ENCODE measurements at regions not wholly inside any gene's neighbourhood (a gene's known extent, or its start where the extent isn't known, plus 50 kb on each side); places are given as distances from the start of the nearest gene placed in this dataset.

DNA sequence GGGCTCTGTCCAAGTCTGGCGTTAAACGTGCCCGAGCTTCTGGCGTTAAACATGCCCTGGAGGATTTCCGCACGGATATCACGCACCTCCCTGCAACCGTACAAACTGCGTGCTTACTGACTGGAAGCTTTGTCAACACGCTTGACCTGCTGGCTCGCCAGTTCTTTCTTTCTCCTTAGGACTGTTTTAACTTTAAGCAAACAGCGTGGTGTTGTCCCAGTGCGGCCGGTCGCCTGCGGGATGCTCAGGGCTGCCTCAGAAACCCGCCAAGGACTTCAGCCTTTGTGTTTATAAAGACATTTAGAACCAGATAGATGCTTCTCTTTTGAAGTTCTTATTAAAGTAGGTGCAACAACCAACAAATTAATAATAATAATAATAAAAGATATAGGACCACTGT lies 946.0 kb downstream of the RAB28 start:
- no peak for DNase-seq (ENCODE audit: low read depth)
- H3K4me3 ChIP-seq (ENCODE audit: control insufficient read depth, low read depth, low read length): no peak overlapping the region
- TF ChIP-seq, protein P1, sequence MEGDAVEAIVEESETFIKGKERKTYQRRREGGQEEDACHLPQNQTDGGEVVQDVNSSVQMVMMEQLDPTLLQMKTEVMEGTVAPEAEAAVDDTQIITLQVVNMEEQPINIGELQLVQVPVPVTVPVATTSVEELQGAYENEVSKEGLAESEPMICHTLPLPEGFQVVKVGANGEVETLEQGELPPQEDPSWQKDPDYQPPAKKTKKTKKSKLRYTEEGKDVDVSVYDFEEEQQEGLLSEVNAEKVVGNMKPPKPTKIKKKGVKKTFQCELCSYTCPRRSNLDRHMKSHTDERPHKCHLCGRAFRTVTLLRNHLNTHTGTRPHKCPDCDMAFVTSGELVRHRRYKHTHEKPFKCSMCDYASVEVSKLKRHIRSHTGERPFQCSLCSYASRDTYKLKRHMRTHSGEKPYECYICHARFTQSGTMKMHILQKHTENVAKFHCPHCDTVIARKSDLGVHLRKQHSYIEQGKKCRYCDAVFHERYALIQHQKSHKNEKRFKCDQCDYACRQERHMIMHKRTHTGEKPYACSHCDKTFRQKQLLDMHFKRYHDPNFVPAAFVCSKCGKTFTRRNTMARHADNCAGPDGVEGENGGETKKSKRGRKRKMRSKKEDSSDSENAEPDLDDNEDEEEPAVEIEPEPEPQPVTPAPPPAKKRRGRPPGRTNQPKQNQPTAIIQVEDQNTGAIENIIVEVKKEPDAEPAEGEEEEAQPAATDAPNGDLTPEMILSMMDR (IDR thresholded peaks at IDR 0.05; ENCODE audit: control insufficient read depth, insufficient read depth, low read depth, low read length, missing control alignments): no peak

DNA sequence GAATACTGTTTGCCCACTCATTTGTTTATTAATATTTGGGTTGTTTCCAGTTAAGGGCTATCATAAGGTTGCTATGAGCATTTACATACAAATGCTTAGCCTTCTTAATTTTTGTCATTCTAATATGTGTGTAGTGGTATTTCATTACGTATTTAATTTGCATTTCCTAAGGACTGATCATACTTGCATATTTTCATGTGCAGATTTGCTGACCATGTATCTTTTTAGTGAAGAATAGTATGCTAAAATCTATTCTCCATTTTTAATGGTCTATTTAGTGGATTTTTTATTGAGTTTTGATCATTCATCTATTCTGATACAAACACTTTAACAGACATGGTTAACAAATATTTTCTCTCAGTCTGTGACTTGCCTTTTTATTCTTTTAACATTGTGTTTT lies 949.5 kb downstream of the RAB28 start:
- DNase-seq (ENCODE audit: low read depth): no peak
- TF ChIP-seq, protein P1 (IDR thresholded peaks at IDR 0.05; ENCODE audit: control insufficient read depth, insufficient read depth, low read depth, low read length, missing control alignments): no peak
- H3K4me3 ChIP-seq (ENCODE audit: control insufficient read depth, low read depth, low read length): no peak overlapping the region

DNA sequence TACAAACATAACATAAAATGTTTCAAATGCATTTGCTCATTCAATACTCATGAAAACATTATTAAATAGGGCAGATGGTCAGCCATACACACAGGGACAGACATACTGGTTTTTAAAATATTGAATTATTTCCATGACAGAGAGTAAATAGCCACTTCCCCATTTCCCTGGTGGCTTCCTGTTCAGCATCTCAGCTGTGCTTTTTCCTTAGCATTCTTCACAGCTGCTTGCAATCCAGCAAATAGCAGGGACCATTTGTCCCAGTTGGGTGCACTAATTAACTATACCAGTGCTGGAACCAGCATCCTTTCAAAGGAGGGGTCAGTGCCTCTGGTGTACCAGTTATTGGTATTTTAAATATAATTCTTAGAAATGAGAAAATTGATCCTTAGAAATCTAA lies 964.7 kb downstream of the RAB28 start:
- TF ChIP-seq, protein P1 (IDR thresholded peaks at IDR 0.05; ENCODE audit: control insufficient read depth, insufficient read depth, low read depth, low read length, missing control alignments): no peak

DNA sequence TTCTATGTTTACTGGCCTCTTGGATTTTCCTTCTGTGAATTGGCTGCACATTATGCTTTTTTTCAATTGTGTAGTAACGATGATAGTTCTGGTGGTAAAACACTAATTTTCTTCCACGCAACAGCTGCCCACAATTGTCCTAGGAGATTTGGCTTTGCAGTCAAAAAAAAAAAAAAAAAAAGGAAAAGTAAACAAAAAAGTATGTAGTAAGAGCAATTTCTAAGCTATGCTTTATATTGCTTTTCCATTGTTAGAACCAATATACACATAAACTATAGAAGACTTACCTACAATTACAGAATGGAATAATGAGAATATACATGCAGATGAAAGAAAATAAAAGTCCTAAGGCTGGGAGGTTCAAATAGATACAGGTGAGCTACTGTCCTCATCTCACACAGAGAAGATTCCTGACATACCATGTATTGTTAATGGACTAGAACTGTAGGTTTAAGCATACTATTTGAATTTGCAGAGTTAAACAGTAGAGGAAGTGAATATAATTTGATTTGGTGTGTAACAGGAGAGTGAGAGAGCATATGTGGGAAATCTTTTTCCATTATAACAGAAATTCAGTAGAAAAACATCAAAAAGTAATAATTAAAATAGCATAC lies 976.2 kb downstream of the RAB28 start:
- H3K4me3 ChIP-seq (ENCODE audit: control insufficient read depth, low read depth, low read length): no peak overlapping the region
- TF ChIP-seq, protein P1 (IDR thresholded peaks at IDR 0.05; ENCODE audit: control insufficient read depth, insufficient read depth, low read depth, low read length, missing control alignments): no peak
- no peak for DNase-seq (ENCODE audit: low read depth)

More for the DNA sequence above, 964.7 kb downstream of the RAB28 start:
- no peak for DNase-seq (ENCODE audit: low read depth)
- no peak overlapping the region for H3K4me3 ChIP-seq (ENCODE audit: control insufficient read depth, low read depth, low read length)

DNA sequence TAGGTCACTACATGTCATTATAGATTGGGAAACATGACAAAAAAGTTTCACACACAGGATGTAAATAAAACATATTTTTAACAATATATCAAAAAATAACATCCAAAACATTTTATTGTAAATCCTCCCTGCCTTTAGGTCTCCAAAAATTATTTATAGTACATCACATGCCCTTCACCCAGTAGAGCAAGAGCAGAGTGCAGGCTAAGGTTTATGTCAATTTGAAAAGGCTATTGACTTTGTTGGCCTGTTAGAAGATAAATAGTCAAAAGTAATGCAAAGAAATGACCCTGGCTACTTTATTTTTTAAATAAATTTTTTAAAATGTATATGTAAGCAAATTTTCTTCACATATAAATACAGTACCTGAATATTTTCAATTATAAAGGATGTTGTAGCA lies 983.7 kb downstream of the RAB28 start:
- DNase-seq (ENCODE audit: low read depth): no peak
- TF ChIP-seq, protein P1 (IDR thresholded peaks at IDR 0.05; ENCODE audit: control insufficient read depth, insufficient read depth, low read depth, low read length, missing control alignments): no peak
- no peak overlapping the region for H3K4me3 ChIP-seq (ENCODE audit: control insufficient read depth, low read depth, low read length)

DNA sequence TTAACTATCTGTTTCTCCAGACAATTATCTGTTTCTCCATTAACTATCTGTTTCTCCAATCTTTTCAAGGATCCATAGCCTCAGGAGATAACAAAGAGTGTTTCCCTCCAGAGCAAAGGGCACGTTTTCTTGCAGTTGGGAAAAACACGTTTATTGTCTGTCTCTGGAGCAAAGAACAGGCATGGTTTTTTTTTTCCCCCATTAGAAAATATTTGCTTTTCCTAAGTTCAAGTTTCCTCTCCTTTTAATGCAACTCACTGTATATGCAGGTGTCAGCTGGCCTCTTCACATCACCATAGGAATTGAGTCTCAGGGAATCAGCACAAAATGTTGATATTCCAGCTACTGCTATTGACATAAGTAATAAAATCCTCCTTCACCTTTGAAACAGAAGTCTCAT lies 984.4 kb downstream of the RAB28 start:
- H3K4me3 ChIP-seq (ENCODE audit: control insufficient read depth, low read depth, low read length): no peak overlapping the region
- DNase-seq (ENCODE audit: low read depth): no peak
- TF ChIP-seq, protein P1 (IDR thresholded peaks at IDR 0.05; ENCODE audit: control insufficient read depth, insufficient read depth, low read depth, low read length, missing control alignments): no peak

DNA sequence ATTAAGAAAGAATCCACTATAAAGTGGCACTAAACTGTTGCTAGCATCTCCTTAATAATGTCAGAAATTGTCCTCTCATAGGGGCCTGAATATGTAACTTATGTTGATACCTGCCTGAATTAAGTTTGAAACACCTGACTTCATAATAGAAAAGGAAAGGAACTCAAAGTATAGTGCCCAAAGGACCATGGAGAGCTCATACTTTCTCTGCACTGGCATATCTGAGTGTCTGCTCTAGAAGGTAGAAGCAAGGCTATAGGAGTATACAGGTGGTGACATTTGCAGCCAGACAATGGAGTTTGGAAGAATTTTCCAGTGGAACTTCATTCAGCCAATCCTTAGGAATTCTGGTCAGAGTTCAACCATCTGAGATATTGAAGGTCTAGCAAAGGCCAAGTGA lies 988.9 kb downstream of the RAB28 start:
- DNase-seq (ENCODE audit: low read depth): no peak
- TF ChIP-seq, protein P1 (IDR thresholded peaks at IDR 0.05; ENCODE audit: control insufficient read depth, insufficient read depth, low read depth, low read length, missing control alignments): no peak
- H3K4me3 ChIP-seq (ENCODE audit: control insufficient read depth, low read depth, low read length): no peak overlapping the region
